ENCODE measurements at regions not wholly inside any gene's neighbourhood (a gene's known extent, or its start where the extent isn't known, plus 50 kb on each side); places are given as distances from the start of the nearest gene placed in this dataset.
A peak's percentile ranks its signal among the peaks of the same experiment; 100 is the strongest.

DNA sequence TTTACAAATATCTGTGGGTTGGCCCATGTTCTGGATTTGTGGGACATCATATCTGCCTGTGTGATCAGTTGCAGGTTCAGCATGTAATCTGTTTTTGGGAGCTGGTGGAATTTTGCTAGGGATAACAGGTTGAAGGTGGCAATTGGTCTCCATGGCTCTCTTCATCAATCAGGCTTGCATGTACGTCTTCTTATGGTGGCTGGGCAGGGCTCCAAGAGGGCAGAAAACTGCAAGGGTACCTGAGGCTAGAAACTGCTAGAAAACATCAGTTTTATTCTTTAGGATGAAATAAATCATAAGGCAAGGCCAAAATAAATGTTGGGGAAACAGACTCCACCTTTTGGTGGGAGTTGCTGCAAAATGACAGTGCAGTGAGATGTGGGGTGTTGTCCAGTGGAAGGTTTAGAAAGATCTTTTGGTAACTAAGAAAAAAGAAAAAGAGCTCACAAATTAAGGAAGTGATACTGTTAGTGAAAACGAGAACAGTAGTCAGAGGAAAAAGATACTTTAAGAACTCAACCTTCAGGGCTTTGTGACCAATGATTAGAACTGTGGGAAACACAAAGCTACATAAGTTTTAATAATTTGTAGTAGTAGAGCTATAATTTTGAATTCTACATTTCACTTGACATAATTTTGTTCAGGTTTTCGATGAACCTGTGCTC is 300.7 kb upstream of the IZUMO3 start:
- Histone ChIP-seq H3K4me1 (no peaks in the 10 kb centered on the region), H3K4me3 (no peak overlapping the region), H3K9me3 (no peaks in the 10 kb centered on the region), H3K36me3 (no peaks in the 10 kb centered on the region), H3K27me3 (no peaks in the 10 kb centered on the region), H3K27ac (no peak overlapping the region)
- DNase-seq (ENCODE audit: low spot score) = no peak
- TF ChIP-seq, protein P1, sequence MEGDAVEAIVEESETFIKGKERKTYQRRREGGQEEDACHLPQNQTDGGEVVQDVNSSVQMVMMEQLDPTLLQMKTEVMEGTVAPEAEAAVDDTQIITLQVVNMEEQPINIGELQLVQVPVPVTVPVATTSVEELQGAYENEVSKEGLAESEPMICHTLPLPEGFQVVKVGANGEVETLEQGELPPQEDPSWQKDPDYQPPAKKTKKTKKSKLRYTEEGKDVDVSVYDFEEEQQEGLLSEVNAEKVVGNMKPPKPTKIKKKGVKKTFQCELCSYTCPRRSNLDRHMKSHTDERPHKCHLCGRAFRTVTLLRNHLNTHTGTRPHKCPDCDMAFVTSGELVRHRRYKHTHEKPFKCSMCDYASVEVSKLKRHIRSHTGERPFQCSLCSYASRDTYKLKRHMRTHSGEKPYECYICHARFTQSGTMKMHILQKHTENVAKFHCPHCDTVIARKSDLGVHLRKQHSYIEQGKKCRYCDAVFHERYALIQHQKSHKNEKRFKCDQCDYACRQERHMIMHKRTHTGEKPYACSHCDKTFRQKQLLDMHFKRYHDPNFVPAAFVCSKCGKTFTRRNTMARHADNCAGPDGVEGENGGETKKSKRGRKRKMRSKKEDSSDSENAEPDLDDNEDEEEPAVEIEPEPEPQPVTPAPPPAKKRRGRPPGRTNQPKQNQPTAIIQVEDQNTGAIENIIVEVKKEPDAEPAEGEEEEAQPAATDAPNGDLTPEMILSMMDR (IDR thresholded peaks at IDR 0.05) = no peak

DNA sequence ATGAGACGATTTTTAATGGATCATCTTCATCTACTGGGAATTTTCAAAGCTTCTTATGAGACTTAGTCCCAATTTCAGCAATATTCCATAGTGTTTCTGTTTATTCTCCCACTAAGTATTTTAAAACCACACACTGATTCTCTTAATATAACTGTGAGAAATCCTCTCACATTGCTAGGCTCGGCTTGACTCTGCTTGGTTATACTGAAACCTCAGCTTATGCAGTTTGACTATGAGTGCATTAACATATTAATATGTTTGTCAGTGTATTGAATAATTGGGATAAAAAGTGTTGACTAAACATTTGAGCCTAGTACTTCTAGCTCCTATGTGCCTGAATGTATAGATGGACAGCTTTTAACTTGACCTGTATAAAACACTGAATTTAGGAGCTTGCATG is 298.5 kb upstream of the IZUMO3 start:
- no peaks in the 10 kb centered on the region for H3K9me3 ChIP-seq
- H3K27me3 ChIP-seq = no peaks in the 10 kb centered on the region
- no peak overlapping the region for H3K4me3 ChIP-seq
- DNase-seq (ENCODE audit: low spot score) = no peak
- no peaks in the 10 kb centered on the region for H3K4me1 ChIP-seq
- no peaks in the 10 kb centered on the region for H3K36me3 ChIP-seq
- H3K27ac ChIP-seq = no peak overlapping the region
- TF ChIP-seq, protein P1 (IDR thresholded peaks at IDR 0.05) = no peak

GRCh38 chr9:24841993-24842392 is 296.3 kb upstream of the IZUMO3 start:
- Histone ChIP-seq H3K4me3 (no peak overlapping the region), H3K4me1 (no peaks in the 10 kb centered on the region), H3K27me3 (no peaks in the 10 kb centered on the region), H3K27ac (no peak overlapping the region), H3K9me3 (no peaks in the 10 kb centered on the region), H3K36me3 (no peaks in the 10 kb centered on the region)
- TF ChIP-seq, protein P1 (IDR thresholded peaks at IDR 0.05) = no peak
- no peak for DNase-seq (ENCODE audit: low spot score)

- TF ChIP-seq, protein P1 (IDR thresholded peaks at IDR 0.05) = peak in 1 of 2 donors; percentile 20
- no peaks in the 10 kb centered on the region for H3K36me3 ChIP-seq
- H3K27me3 ChIP-seq = no peaks in the 10 kb centered on the region
- no peak overlapping the region for H3K27ac ChIP-seq
- no peak for DNase-seq (ENCODE audit: low spot score)
- H3K4me1 ChIP-seq = no peaks in the 10 kb centered on the region
- no peak overlapping the region for H3K4me3 ChIP-seq
- H3K9me3 ChIP-seq = no peaks in the 10 kb centered on the region
Measured at GRCh38 chr9:24832307-24832706, 286.6 kb upstream of the IZUMO3 start.

- TF ChIP-seq, protein P1 (IDR thresholded peaks at IDR 0.05) = no peak
- no peaks in the 10 kb centered on the region for H3K4me1 ChIP-seq
- no peaks in the 10 kb centered on the region for H3K27me3 ChIP-seq
- DNase-seq (ENCODE audit: low spot score) = no peak
- H3K36me3 ChIP-seq = no peaks in the 10 kb centered on the region
- H3K4me3 ChIP-seq = no peak overlapping the region
- H3K9me3 ChIP-seq = no peaks in the 10 kb centered on the region
- H3K27ac ChIP-seq = no peak overlapping the region
Measured at GRCh38 chr9:24828687-24829086, 283.0 kb upstream of the IZUMO3 start.

DNA sequence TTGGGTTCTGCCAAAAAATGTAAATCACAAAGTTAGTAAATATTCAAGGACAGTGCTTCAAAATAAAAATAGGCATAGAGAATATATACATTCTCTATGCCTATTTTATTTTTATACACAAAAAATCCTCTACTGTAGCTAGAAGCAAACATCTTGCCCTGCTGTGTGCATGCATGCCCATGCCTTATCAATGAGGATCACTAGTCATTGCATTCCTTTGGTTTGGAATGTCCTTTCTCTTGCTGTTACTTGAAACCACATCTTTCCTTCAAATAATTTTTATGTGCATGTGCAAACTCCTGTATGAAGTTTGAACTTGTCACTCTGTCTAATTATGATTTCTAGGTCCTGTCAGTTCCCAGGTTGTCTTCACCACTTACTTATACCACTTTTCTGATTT is 278.9 kb upstream of the IZUMO3 start:
- H3K9me3 ChIP-seq = no peaks in the 10 kb centered on the region
- no peak overlapping the region for H3K27ac ChIP-seq
- no peaks in the 10 kb centered on the region for H3K36me3 ChIP-seq
- no peak for DNase-seq (ENCODE audit: low spot score)
- TF ChIP-seq, protein P1 (IDR thresholded peaks at IDR 0.05) = no peak
- H3K27me3 ChIP-seq = no peaks in the 10 kb centered on the region
- H3K4me3 ChIP-seq = no peak overlapping the region
- H3K4me1 ChIP-seq = no peaks in the 10 kb centered on the region

Data from right atrium auricular region (tissue), 2 donors.